Keratinocyte (primary cell): ENCODE measurements at regions not wholly inside any gene's neighbourhood (a gene's known extent, or its start where the extent isn't known, plus 50 kb on each side); places are given as distances from the start of the nearest gene placed in this dataset.

Source experiments
- EZH2 ChIP-seq: IDR thresholded peaks from one replicate; pipeline ENCODE4 v1.6.1; 2012; ENCODE audit warnings: inconsistent platforms, mild to moderate bottlenecking, low read length, moderate library complexity
- TF ChIP-seq, protein P1 (sequence below), 3 experiments: IDR thresholded peaks in 1 of 3; conservative IDR thresholded peaks in 1 of 3; optimal IDR thresholded peaks in 1 of 3; 2 replicates in 2 of 3; 3 replicates in 1 of 3; pipeline versions ENCODE3 to v1.5.1; 2011; ENCODE audit warnings: low read length in 3 of 3, mild to moderate bottlenecking in 3 of 3, moderate library complexity in 2 of 3, control low read depth in 1 of 3, inconsistent platforms in 1 of 3; ENCODE audit not compliant: insufficient read depth in 2 of 3; ENCODE audit errors: extremely low read depth in 1 of 3

DNA sequence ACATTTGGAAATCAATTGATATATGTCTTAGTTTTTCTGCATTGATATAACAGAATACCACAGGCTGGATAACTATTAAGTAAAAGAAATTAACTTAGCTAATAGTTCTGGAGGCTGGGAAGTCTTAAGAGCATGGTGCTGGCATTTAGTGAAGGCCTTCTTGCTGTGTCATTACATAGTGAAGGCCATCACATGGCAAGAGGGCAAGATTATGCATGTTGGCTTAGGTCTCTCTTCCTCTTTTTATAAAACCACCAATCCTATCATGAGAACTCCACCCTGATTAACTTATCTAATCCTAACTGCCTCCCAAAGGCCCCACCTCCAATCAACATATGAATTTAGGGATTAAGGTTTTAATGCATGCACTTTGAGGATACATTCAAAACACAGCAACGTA is 225.5 kb upstream of the VRK2 start:
- TF ChIP-seq, protein P1, sequence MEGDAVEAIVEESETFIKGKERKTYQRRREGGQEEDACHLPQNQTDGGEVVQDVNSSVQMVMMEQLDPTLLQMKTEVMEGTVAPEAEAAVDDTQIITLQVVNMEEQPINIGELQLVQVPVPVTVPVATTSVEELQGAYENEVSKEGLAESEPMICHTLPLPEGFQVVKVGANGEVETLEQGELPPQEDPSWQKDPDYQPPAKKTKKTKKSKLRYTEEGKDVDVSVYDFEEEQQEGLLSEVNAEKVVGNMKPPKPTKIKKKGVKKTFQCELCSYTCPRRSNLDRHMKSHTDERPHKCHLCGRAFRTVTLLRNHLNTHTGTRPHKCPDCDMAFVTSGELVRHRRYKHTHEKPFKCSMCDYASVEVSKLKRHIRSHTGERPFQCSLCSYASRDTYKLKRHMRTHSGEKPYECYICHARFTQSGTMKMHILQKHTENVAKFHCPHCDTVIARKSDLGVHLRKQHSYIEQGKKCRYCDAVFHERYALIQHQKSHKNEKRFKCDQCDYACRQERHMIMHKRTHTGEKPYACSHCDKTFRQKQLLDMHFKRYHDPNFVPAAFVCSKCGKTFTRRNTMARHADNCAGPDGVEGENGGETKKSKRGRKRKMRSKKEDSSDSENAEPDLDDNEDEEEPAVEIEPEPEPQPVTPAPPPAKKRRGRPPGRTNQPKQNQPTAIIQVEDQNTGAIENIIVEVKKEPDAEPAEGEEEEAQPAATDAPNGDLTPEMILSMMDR (optimal IDR thresholded peaks at IDR 0.05 in 1 of 3, IDR thresholded peaks at IDR 0.05 in 1 of 3, conservative IDR thresholded peaks at IDR 0.05 in 1 of 3; ENCODE audit: extremely low read depth in 1 of 3, insufficient read depth in 2 of 3, low read length in 3 of 3) = no peak
- no peak for TF ChIP-seq EZH2
